Stimulated activated CD4-positive, alpha-beta T cell treated with anti-CD3 and anti-CD28 coated beads, Interleukin-15, amount 100 ng/mL, for 48 hours (primary cell): ENCODE measurements at regions not wholly inside any gene's neighbourhood (a gene's known extent, or its start where the extent isn't known, plus 50 kb on each side); places are given as distances from the start of the nearest gene placed in this dataset.

Experiments
- DNase-seq, 2 donors: peaks; one replicate each; pipeline ENCODE4 v3.0.0-alpha.2; 2020; ENCODE audit warnings: low read depth in 2 of 2

GRCh38 chr12:98213556-98213955 lies 301.8 kb upstream of the TMPO start:
- DNase-seq, result no peak

DNA sequence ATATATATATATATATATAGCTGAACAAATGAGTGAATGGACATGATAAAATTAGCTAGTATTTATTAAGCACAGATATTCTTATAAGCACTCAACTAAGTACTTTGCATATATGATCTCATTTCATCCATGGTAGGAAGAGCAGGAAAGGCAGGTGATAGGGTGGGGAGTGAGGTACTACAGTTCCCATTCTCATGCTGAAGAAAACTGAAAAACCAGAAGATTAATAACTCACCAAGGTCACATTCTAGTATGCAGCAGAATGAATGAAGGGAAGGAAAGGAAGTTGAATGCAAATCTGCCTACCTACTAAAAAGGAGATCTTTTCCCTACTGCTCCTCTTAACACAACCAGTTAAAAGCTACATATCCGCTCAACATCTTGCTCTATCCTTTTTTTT lies 298.1 kb upstream of the TMPO start:
- no peak for DNase-seq

GRCh38 chr12:98220636-98221035 lies 294.8 kb upstream of the TMPO start:
- no peak for DNase-seq

- DNase-seq, result no peak
Observed at GRCh38 chr12:98221243-98221808, 294.1 kb upstream of the TMPO start.

DNA sequence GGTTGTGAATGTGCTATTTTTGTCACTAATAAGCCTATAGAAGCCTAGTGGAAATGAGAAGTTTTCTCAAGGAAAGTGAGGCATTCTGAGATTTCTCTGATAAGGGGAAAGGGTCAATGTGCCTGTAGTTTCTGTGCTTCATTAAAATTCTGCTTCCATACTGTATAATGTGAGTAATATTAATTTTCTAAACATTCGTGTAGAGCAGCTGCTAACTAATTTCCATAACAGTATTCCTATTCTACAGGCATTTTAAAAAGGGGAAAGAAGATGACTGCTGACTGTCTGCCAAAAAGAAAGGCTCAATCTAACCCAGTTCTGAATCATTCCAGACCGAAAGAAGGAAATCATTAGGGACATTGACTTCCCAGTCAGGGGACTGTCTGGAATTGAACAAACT lies 293.3 kb upstream of the TMPO start:
- DNase-seq, result no peak

DNA sequence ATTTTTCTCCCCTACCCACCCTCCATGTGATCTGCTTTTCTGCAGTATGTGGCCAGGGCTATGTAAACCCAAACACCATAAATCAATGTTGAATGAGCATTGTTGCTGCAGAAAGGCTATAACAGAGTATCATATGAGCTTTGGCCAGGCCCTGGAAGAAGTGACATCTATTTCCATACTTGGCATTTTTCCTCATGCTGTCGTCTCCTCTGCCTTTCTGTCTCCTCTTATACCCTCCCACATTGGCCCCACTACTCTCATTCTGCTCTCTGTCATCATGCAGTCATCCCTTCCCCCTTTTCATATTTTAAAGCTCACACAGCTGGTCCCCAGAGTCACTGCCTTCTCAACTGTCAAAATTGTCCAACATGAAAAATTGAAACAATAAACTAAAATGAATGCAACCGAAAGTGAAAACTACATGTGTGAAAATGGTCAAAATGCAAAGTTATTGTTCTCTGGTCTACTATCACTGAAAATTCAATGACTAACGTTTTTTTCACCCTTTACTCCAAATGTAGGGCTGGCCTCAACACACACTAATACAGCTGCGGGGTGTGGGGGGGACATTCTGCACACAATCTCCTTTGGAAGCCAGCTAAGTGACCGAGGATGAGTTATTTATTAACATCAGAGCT lies 290.7 kb upstream of the TMPO start:
- DNase-seq, result no peak

- no peak for DNase-seq
Observed at GRCh38 chr12:98227162-98227561, 288.2 kb upstream of the TMPO start.

GRCh38 chr12:98228683-98229539 lies 286.5 kb upstream of the TMPO start:
- no peak for DNase-seq

- no peak for DNase-seq
Observed at GRCh38 chr12:98229540-98229924, 285.9 kb upstream of the TMPO start.

DNA sequence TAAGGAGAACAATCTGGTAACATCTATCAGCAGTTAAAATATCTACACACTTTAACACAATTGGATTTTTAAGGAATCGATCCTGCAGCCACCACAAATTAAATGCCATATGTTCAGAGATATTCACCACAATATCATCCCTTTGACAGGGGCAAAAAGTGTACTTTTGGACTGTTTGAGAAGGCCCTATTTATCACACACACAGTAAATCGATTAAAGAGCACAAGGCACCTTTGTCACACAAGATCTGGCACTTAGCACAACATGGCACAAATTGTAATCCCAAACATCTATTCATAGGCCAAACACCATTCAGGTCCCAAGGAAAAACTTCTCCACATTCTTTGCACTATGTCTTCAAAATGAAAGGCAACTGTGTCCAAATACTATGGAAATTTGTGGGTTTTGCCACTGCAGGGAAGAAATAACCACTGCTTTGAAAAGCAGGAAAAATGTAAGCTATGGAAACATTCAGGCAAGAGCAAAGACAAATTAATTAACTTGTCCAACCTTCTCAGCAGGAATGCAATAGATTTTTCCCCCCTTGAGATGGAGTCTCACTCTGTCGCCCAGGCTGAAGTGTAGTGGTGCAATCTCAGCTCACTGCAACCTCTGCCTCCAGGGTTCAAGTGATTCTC lies 282.5 kb upstream of the TMPO start:
- no peak for DNase-seq

DNA sequence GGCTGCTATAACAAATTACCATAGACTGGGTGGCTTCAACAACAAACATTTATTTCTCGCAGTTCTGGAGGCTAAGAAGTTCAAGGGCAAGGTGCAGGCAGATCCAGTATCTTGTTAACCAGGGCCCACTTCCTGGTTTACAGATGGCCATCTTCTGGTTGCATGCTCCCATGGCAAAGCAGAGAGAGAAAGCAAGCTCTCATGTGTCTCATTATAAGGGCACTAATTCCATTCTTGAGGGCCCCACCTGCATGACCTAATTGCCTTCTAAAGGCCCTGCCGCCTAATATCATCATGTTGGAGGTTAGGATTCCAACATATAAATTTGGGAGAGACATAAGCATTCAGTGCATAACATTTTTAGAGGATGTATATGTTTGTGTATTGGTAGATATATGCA lies 280.1 kb upstream of the TMPO start:
- DNase-seq, result no peak

DNA sequence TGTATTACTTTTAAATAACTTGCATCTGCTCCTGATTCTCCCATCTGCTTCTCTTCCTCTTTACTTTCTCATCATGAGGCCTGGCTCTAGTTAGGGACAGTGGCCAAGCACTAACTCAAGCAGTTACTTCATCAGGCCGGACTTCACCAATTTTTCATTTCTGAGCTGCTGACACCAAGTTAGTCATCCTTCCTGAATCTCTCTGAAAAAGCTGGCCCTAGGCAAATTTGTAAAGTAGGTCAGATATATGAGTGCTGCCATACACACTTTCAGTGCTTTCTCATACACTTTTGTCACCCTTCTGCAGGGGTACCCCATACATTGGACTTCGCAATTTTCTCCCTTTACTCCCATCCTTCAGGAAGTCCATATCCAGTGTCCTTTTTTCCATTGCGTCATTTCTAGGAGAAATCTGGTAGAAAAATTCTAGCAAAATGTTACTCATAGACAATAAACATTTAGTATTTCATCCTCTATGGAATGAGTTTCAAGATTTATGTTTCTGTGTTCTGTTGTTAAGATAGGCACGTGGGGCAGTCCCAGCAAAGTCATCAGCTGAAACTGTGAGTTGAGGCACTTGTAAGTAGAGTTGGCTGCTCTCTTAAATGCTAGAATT lies 276.8 kb upstream of the TMPO start:
- DNase-seq, result no peak

DNA sequence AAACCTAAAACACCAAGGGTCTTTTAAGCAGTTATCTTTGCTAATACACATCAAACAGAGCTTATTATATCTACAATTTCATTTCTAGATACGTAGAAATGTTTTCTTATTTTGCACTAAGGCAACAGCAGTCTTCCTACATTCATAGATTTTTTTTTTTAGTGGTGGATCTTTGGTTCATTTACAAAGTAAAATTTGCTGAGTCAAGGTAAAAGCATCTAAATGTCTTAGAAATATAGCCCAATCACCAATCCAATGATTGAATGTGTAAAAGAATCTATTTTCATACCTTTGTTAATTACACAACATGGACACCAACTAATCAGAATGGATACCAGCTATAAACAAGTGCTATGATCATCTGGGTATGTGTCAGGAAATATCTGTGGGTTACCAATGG lies 272.2 kb upstream of the TMPO start:
- no peak for DNase-seq

- DNase-seq, result no peak
Observed at GRCh38 chr12:98244136-98244535, 271.3 kb upstream of the TMPO start.

DNA sequence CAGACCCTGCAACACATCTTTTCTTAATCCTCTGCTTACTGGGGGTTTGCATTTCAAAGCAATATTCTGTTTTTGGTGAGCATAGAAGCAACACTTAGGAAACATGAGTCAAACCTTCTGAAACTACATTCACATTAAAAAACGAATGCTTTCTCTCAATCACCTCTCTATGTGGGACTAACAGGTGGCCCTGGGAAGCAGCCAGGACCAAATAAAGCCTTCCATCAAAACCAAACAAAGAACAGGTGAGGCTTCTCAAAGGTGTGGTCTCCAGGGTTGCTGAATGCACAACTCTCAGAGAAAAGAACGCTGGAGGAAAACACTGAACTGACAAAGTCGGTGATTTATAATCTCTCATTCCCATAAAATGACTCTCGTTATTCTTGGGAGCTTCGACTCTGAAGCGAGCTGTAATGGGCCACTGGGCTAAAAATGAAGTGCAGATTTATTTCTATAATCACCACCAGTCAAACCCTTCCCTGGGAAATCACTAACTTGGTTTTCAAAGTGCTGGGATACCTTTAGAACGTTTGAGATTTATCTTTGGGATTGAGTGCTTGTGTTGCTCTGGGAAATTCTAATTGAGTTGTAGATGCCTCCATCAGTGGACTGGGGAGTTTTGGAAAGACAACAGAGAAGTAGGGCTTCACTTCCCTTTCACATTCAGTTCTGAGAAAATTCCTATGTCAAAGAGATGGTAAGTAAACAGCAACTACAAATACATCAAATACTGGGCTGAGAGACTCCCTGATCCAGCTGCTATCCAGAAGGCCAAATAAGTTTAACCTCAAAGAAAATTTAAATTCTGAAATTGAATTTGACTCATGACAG lies 262.0 kb upstream of the TMPO start:
- DNase-seq, result no peak

- DNase-seq, result no peak
Observed at GRCh38 chr12:98256830-98257229, 258.6 kb upstream of the TMPO start.

- no peak for DNase-seq
Observed at GRCh38 chr12:98259693-98260092, 255.7 kb upstream of the TMPO start.

GRCh38 chr12:98260276-98260675 lies 255.1 kb upstream of the TMPO start:
- DNase-seq, result no peak

GRCh38 chr12:98262902-98263301 lies 252.5 kb upstream of the TMPO start:
- DNase-seq, result no peak

- DNase-seq, result no peak
Observed at GRCh38 chr12:98274430-98275130, 240.8 kb upstream of the TMPO start.

DNA sequence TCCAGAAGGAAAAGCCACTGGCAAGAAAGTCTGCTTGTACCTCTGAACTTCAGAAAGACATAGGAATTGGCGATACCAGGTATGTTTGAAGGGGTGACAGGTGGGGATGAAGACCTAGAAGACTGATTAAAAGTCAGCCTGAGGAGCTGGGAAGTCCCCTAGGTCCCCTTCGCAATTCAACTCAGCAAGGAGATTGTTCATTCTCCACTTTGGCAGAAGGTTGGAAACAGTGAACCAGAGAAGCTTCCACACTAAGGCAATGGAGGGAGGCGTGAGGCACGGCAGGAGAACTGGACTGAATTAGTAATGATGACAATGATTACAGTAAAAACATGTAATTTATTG lies 240.3 kb upstream of the TMPO start:
- DNase-seq, result no peak
